Middle frontal gyrus (tissue), 1 donor: ENCODE measurements at regions not wholly inside any gene's neighbourhood (a gene's known extent, or its start where the extent isn't known, plus 50 kb on each side); places are given as distances from the start of the nearest gene placed in this dataset.

ENCODE experiments used
- DNase-seq: peaks from one replicate; pipeline ENCODE4 v3.0.0-alpha.2; 2015; ENCODE audit warnings: low spot score; ENCODE audit errors: extremely low spot score

GRCh38 chr10:24008164-24009091, 200.5 kb upstream of the KIAA1217 start:
- no peak for DNase-seq

GRCh38 chr10:24009115-24009514, 199.8 kb upstream of the KIAA1217 start:
- DNase-seq: no peak

- no peak for DNase-seq
These were observed 199.2 kb upstream of the KIAA1217 start for GRCh38 chr10:24009736-24010135.

GRCh38 chr10:24010436-24010970, 198.4 kb upstream of the KIAA1217 start:
- DNase-seq: no peak

GRCh38 chr10:24012249-24012803, 196.6 kb upstream of the KIAA1217 start:
- DNase-seq: no peak

GRCh38 chr10:24027107-24027506, 181.8 kb upstream of the KIAA1217 start:
- DNase-seq: no peak

- no peak for DNase-seq
These were observed 174.4 kb upstream of the KIAA1217 start for GRCh38 chr10:24034571-24034970.

- no peak for DNase-seq
These were observed 173.2 kb upstream of the KIAA1217 start for GRCh38 chr10:24035761-24036160.

- DNase-seq: no peak
These were observed 169.6 kb upstream of the KIAA1217 start for GRCh38 chr10:24039315-24039714.

- no peak for DNase-seq
These were observed 169.0 kb upstream of the KIAA1217 start for GRCh38 chr10:24039897-24040296.

GRCh38 chr10:24041034-24041433, 167.9 kb upstream of the KIAA1217 start:
- no peak for DNase-seq

GRCh38 chr10:24041834-24042233, 167.1 kb upstream of the KIAA1217 start:
- DNase-seq: no peak

- DNase-seq: no peak
These were observed 166.1 kb upstream of the KIAA1217 start for GRCh38 chr10:24042884-24043283.

- DNase-seq: no peak
These were observed 162.9 kb upstream of the KIAA1217 start for GRCh38 chr10:24046060-24046459.

GRCh38 chr10:24047176-24047575, 161.8 kb upstream of the KIAA1217 start:
- DNase-seq: no peak

GRCh38 chr10:24054421-24054820, 154.5 kb upstream of the KIAA1217 start:
- no peak for DNase-seq

- DNase-seq: no peak
These were observed 128.7 kb upstream of the KIAA1217 start for GRCh38 chr10:24080207-24080606.

- DNase-seq: no peak
These were observed 122.4 kb upstream of the KIAA1217 start for GRCh38 chr10:24086296-24087086.

- DNase-seq: no peak
These were observed 117.7 kb upstream of the KIAA1217 start for GRCh38 chr10:24091256-24091655.

GRCh38 chr10:24096281-24096680, 112.7 kb upstream of the KIAA1217 start:
- DNase-seq: no peak

GRCh38 chr10:24097751-24098207, 111.2 kb upstream of the KIAA1217 start:
- no peak for DNase-seq

- no peak for DNase-seq
These were observed 104.0 kb upstream of the KIAA1217 start for GRCh38 chr10:24104895-24105294.
